Heart left ventricle (tissue), 13 donors: ENCODE measurements at regions not wholly inside any gene's neighbourhood (a gene's known extent, or its start where the extent isn't known, plus 50 kb on each side); places are given as distances from the start of the nearest gene placed in this dataset.

Experiments used
- CTCF ChIP-seq, 12 donors: fragments of 200-600 bp; sonication (generic) in 4 of 12; IDR thresholded peaks; one replicate each; pipeline versions ENCODE4 v1.5.0 to v1.8.0; 2018 to 2022; ENCODE audit warnings: antibody characterized with exemption in 12 of 12, mild to moderate bottlenecking in 5 of 12
- POLR2A ChIP-seq, 2 donors: fragments of 450-650 bp; IDR thresholded peaks; one replicate each; pipeline ENCODE4 v1.6.1; 2017; ENCODE audit warnings: antibody characterized with exemption in 2 of 2, mild to moderate bottlenecking in 2 of 2, moderate library complexity in 2 of 2
- donor health status: ischemic (EF 13 %, LVEDD 7.1; RV severe dilation, severe dysfunction).
- donor health status: DM: no; HTN: yes; CAD: no.
- donor health status: DM: no; HTN: no; CAD: no.
- donor health status: ischemic (EF 25% LVEDD 6.9; RV normal size, moderate dysfunction).
- donor health status: ischemic (EF 25% LVEDD 5.7; RV mildly dilated, moderate dysfunction).
- donor health status: ischemic (EF 35%, LVEDD 5.7; RV mildly dilated, moderate dysfunction).
- donor health status: nonischemic (EF 11% LVEDD 7.7; RV severe dilation, severe dysfunction).
- donor health status: DM: yes; HTN: yes; CAD: no.
- donor health status: PGD.
- donor health status: ischemic (EF 29% LVEDD 5.4; RV normal size, mild dysfunction).
- donor health status: nonischemic (EF 23%, LVEDD 6.1; RV moderate dilation, normal function).

- TF ChIP-seq CTCF (IDR thresholded peaks at IDR 0.05) (no peak), POLR2A (IDR thresholded peaks at IDR 0.05) (no peak)
Observed at GRCh38 chr10:26378861-26379294, 59.3 kb upstream of the APBB1IP start.
